ENCODE measurements at regions not wholly inside any gene's neighbourhood (a gene's known extent, or its start where the extent isn't known, plus 50 kb on each side); places are given as distances from the start of the nearest gene placed in this dataset.

GRCh38 chr3:26535151-26535550, 87.4 kb upstream of the LRRC3B start:
- H3K4me3 ChIP-seq: no peak overlapping the region
- no peak for DNase-seq
- no peaks in the 10 kb centered on the region for H3K4me1 ChIP-seq
- WGBS, 2 donors: 6 to 58% methylated on average over 2 of the region's 2 CpGs
- no peaks in the 10 kb centered on the region for H3K27me3 ChIP-seq
- no peak overlapping the region for H3K27ac ChIP-seq
- intact Hi-C loops (cut with DNase I): no loop called here
- no peak for TF ChIP-seq CTCF (IDR thresholded peaks at IDR 0.05)
- TF ChIP-seq POLR2A (IDR thresholded peaks at IDR 0.05): no peak
- H3K9me3 ChIP-seq: no peaks in the 10 kb centered on the region
- no peaks in the 10 kb centered on the region for H3K36me3 ChIP-seq

GRCh38 chr3:26536955-26537354, 85.6 kb upstream of the LRRC3B start:
- intact Hi-C loops (cut with DNase I): no loop called here
- no peaks in the 10 kb centered on the region for H3K9me3 ChIP-seq
- no peak overlapping the region for H3K27ac ChIP-seq
- DNase-seq: no peak
- H3K36me3 ChIP-seq: no peaks in the 10 kb centered on the region
- H3K4me3 ChIP-seq: no peak overlapping the region
- no peaks in the 10 kb centered on the region for H3K27me3 ChIP-seq
- WGBS, 2 donors: 62 to 85% methylated on average over 2 of the region's 2 CpGs
- no peak for TF ChIP-seq POLR2A (IDR thresholded peaks at IDR 0.05)
- TF ChIP-seq CTCF (IDR thresholded peaks at IDR 0.05): no peak
- H3K4me1 ChIP-seq: no peaks in the 10 kb centered on the region

GRCh38 chr3:26550413-26550812, 72.2 kb upstream of the LRRC3B start:
- TF ChIP-seq CTCF (IDR thresholded peaks at IDR 0.05): no peak
- TF ChIP-seq POLR2A (IDR thresholded peaks at IDR 0.05): no peak
- Histone ChIP-seq H3K4me1 (no peaks in the 10 kb centered on the region), H3K27me3 (no peaks in the 10 kb centered on the region), H3K27ac (no peak overlapping the region), H3K36me3 (no peaks in the 10 kb centered on the region), H3K4me3 (no peak overlapping the region), H3K9me3 (no peaks in the 10 kb centered on the region)
- no peak for DNase-seq
- WGBS, 2 donors: 29 to 57% methylated on average over 1 of the region's 1 CpG
- intact Hi-C loops (cut with DNase I): no loop called here

- Histone ChIP-seq H3K4me3 (no peak overlapping the region), H3K36me3 (no peaks in the 10 kb centered on the region), H3K27ac (no peak overlapping the region), H3K27me3 (no peaks in the 10 kb centered on the region), H3K9me3 (no peaks in the 10 kb centered on the region), H3K4me1 (no peaks in the 10 kb centered on the region)
- no peak for TF ChIP-seq CTCF (IDR thresholded peaks at IDR 0.05)
- TF ChIP-seq POLR2A (IDR thresholded peaks at IDR 0.05): no peak
- DNase-seq: no peak
- intact Hi-C loops (cut with DNase I): no loop called here
- WGBS, 2 donors: 81 to 84% methylated on average over 6 of the region's 6 CpGs
Measured at GRCh38 chr3:26556637-26557036, 65.9 kb upstream of the LRRC3B start.

- no peak for DNase-seq
- Histone ChIP-seq H3K27me3 (no peaks in the 10 kb centered on the region), H3K27ac (no peak overlapping the region), H3K9me3 (no peaks in the 10 kb centered on the region), H3K4me1 (no peaks in the 10 kb centered on the region), H3K4me3 (no peak overlapping the region), H3K36me3 (no peaks in the 10 kb centered on the region)
- intact Hi-C loops (cut with DNase I): no loop called here
- WGBS, 2 donors: 93 to 100% methylated on average over 1 of the region's 1 CpG
- TF ChIP-seq POLR2A (IDR thresholded peaks at IDR 0.05) (no peak), CTCF (IDR thresholded peaks at IDR 0.05) (no peak)
Measured at GRCh38 chr3:26558257-26558656, 64.3 kb upstream of the LRRC3B start.
